ENCODE measurements at regions not wholly inside any gene's neighbourhood (a gene's known extent, or its start where the extent isn't known, plus 50 kb on each side); places are given as distances from the start of the nearest gene placed in this dataset.
"Not testable (repeated sequence)": the region's sequence is repeated elsewhere in the genome, so short reads cannot be mapped to it uniquely, and the experiment has no call there.

GRCh38 chr2:234719116-234719716 is 222.3 kb upstream of the ARL4C start:
- DNase-seq: no peak

GRCh38 chr2:234716271-234716670 is 219.4 kb upstream of the ARL4C start:
- no peak for DNase-seq

GRCh38 chr2:234715671-234716250 is 218.9 kb upstream of the ARL4C start:
- DNase-seq: no peak

- no peak for DNase-seq
Observed at GRCh38 chr2:234714711-234715110, 217.8 kb upstream of the ARL4C start.

- no peak for DNase-seq
Observed at GRCh38 chr2:234712421-234712935, 215.6 kb upstream of the ARL4C start.

GRCh38 chr2:234711308-234711707 is 214.4 kb upstream of the ARL4C start:
- no peak for DNase-seq

GRCh38 chr2:234710587-234710986 is 213.7 kb upstream of the ARL4C start:
- no peak for DNase-seq

- no peak for DNase-seq
Observed at GRCh38 chr2:234710066-234710465, 213.2 kb upstream of the ARL4C start.

- DNase-seq: no peak
Observed at GRCh38 chr2:234708717-234709116, 211.8 kb upstream of the ARL4C start.

GRCh38 chr2:234708091-234708683 is 211.3 kb upstream of the ARL4C start:
- no peak for DNase-seq

- no peak for DNase-seq
Observed at GRCh38 chr2:234706086-234706485, 209.2 kb upstream of the ARL4C start.

GRCh38 chr2:234705108-234705507 is 208.2 kb upstream of the ARL4C start:
- no peak for DNase-seq

GRCh38 chr2:234703258-234703657 is 206.4 kb upstream of the ARL4C start:
- DNase-seq: no peak

- no peak for DNase-seq
Observed at GRCh38 chr2:234702731-234703225, 205.9 kb upstream of the ARL4C start.

GRCh38 chr2:234701841-234702240 is 205.0 kb upstream of the ARL4C start:
- no peak for DNase-seq

GRCh38 chr2:234701421-234701820 is 204.5 kb upstream of the ARL4C start:
- no peak for DNase-seq

- DNase-seq: no peak
Observed at GRCh38 chr2:234699456-234699855, 202.6 kb upstream of the ARL4C start.

- not testable (repeated sequence) for DNase-seq
Observed at GRCh38 chr2:234697300-234697876, 200.5 kb upstream of the ARL4C start.

- DNase-seq: no peak
Observed at GRCh38 chr2:234695981-234696380, 199.1 kb upstream of the ARL4C start.

GRCh38 chr2:234694244-234695013 is 197.5 kb upstream of the ARL4C start:
- DNase-seq: no peak

- not testable (repeated sequence) for DNase-seq
Observed at GRCh38 chr2:234693681-234694190, 196.9 kb upstream of the ARL4C start.

GRCh38 chr2:234693191-234693590 is 196.3 kb upstream of the ARL4C start:
- DNase-seq: not testable (repeated sequence)
